GM12878 (cell line): ENCODE measurements at regions not wholly inside any gene's neighbourhood (a gene's known extent, or its start where the extent isn't known, plus 50 kb on each side); places are given as distances from the start of the nearest gene placed in this dataset.

ENCODE experiments used
- ATAC-seq: fragments of 200-7000 bp; cut with Tn5 transposase; 3 replicates; pipeline ENCODE4 v1.9.1; 2020; ENCODE audit warnings: mild to moderate bottlenecking, moderate library complexity
- BruUV-seq: library from RNA; stranded (reverse); fragments of 400-500 nt; replicated peaks from 2 replicates; lab custom pipeline; 2021; lab: Mats Ljungman, UMichigan
- CTCF ChIA-PET: fragments of 300-600 bp; sonication (Branson Sonifier 250); formaldehyde crosslinking; extraction: SDS; loops from one replicate; lab custom pipeline; 2021; ENCODE audit warnings: inconsistent platforms; lab: Yijun Ruan, JAX
- POLR2A ChIA-PET: fragments of 350-600 bp; formaldehyde crosslinking; extraction: SDS; loops from one replicate; lab custom pipeline; 2021; ENCODE audit warnings: inconsistent platforms; lab: Charles Lee
- RAD21 ChIA-PET: fragments of 300-600 bp; sonication (Branson Sonifier 250); formaldehyde crosslinking; loops from one replicate; lab custom pipeline; 2023; ENCODE audit warnings: antibody characterized with exemption; ENCODE audit not compliant: unreplicated experiment; lab: Charles Lee
- SMC1A ChIA-PET: fragments of 300-600 bp; sonication (Branson Sonifier 250); formaldehyde crosslinking; loops from one replicate; lab custom pipeline; 2023; ENCODE audit not compliant: unreplicated experiment, uncharacterized antibody; lab: Charles Lee
- DNase-seq: peaks from one replicate; pipeline ENCODE4 v3.0.0-alpha.2; 2011; ENCODE audit warnings: low read depth, low spot score
- FAIRE-seq: peaks from 3 replicates; lab custom pipeline; 2011; peaks lifted over from hg19 to GRCh38; lab: Jason Lieb, UNC
- H2AFZ ChIP-seq: 2 replicates; pipeline ENCODE4 v1.6.0; 2011; ENCODE audit warnings: low read depth, low read length, control low read depth; ENCODE audit not compliant: control insufficient read depth
- H3K27ac ChIP-seq: 2 replicates; pipeline ENCODE4 v1.5.1; 2011; ENCODE audit warnings: control low read depth; ENCODE audit not compliant: control insufficient read depth, insufficient read depth
- H3K27me3 ChIP-seq, 2 experiments: replicated peaks in 1 of 2; 2 replicates each; pipeline versions ENCODE4 v1.6.0 to v1.6.1; 2011; ENCODE audit warnings: low read length in 1 of 2; ENCODE audit not compliant: control insufficient read depth in 2 of 2, insufficient read depth in 2 of 2
- H3K36me3 ChIP-seq, 2 experiments: 2 replicates each; pipeline ENCODE4 v1.5.1; 2011; ENCODE audit warnings: low read length in 1 of 2; ENCODE audit not compliant: control insufficient read depth in 2 of 2, insufficient read depth in 2 of 2
- H3K4me1 ChIP-seq: 2 replicates; pipeline ENCODE4 v1.6.1; 2011; ENCODE audit warnings: mild to moderate bottlenecking, low read length, moderate library complexity, mixed read lengths; ENCODE audit not compliant: control insufficient read depth, insufficient read depth
- H3K4me2 ChIP-seq: 2 replicates; pipeline ENCODE4 v1.6.0; 2011; ENCODE audit warnings: control low read depth; ENCODE audit not compliant: control insufficient read depth, insufficient read depth
- H3K4me3 ChIP-seq: fragments of 200-600 bp; sonication (generic); 2 replicates; pipeline ENCODE4 v1.5.1; 2016
- H3K79me2 ChIP-seq: 2 replicates; pipeline ENCODE4 v1.6.0; 2011; ENCODE audit warnings: low read length; ENCODE audit not compliant: control insufficient read depth, insufficient read depth
- H3K9ac ChIP-seq: 2 replicates; pipeline ENCODE4 v1.8.0; 2011; ENCODE audit warnings: low read length, control low read depth, mixed read lengths; ENCODE audit not compliant: control insufficient read depth, insufficient read depth
- H3K9me3 ChIP-seq: replicated peaks from 3 replicates; pipeline ENCODE4 v1.5.1; 2011; ENCODE audit warnings: mild to moderate bottlenecking, low read length; ENCODE audit not compliant: control insufficient read depth, insufficient read depth
- H4K20me1 ChIP-seq: 2 replicates; pipeline ENCODE4 v1.6.0; 2011; ENCODE audit not compliant: control insufficient read depth, insufficient read depth
- ASH2L ChIP-seq: fragments of 300-600, 200-600 bp; sonication (generic); IDR thresholded peaks from 2 replicates; pipeline ENCODE4 v1.6.1; 2017; ENCODE audit warnings: low read depth, mild to moderate bottlenecking, borderline replicate concordance
- BACH1 ChIP-seq: fragments of 450-650 bp; IDR thresholded peaks from 2 replicates; pipeline ENCODE4 v1.6.1; 2017; ENCODE audit warnings: mild to moderate bottlenecking, borderline replicate concordance
- CBFB ChIP-seq: IDR thresholded peaks from 2 replicates; pipeline ENCODE4 v1.6.1; 2016; ENCODE audit warnings: antibody characterized with exemption, low read depth
- CBX3 ChIP-seq: fragments of 200-600 bp; sonication (generic); IDR thresholded peaks from 2 replicates; pipeline ENCODE4 v1.6.1; 2016; ENCODE audit warnings: low read depth, borderline replicate concordance
- ESRRA ChIP-seq: IDR thresholded peaks from 2 replicates; pipeline ENCODE4 v1.6.1; 2012; ENCODE audit warnings: mild to moderate bottlenecking, low read length, improper control_type of control experiment
- IKZF2 ChIP-seq, 2 experiments: fragments of 450-650 bp; IDR thresholded peaks; 2 replicates each; pipeline ENCODE4 v1.6.1; 2017; ENCODE audit warnings: mild to moderate bottlenecking in 2 of 2, moderate library complexity in 2 of 2
- MTA3 ChIP-seq: IDR thresholded peaks from 2 replicates; pipeline ENCODE4 v1.6.1; 2012; ENCODE audit warnings: low read length, inconsistent platforms, borderline replicate concordance
- NR2C1 ChIP-seq: fragments of 450-650 bp; IDR thresholded peaks from 2 replicates; pipeline ENCODE4 v1.6.1; 2017; ENCODE audit warnings: antibody characterized with exemption, mild to moderate bottlenecking, moderate library complexity
- NR2F1 ChIP-seq: fragments of 450-650 bp; conservative IDR thresholded peaks from 2 replicates; pipeline ENCODE4 v1.6.1; 2017; ENCODE audit warnings: mild to moderate bottlenecking
- PKNOX1 ChIP-seq: fragments of 450-650 bp; IDR thresholded peaks from 2 replicates; pipeline ENCODE4 v1.6.1; 2016; ENCODE audit warnings: mild to moderate bottlenecking
- SP1 ChIP-seq: IDR thresholded peaks from one replicate; pipeline ENCODE4 v1.6.1; 2011; ENCODE audit warnings: low read depth, low read length
- SRF ChIP-seq, 2 experiments: IDR thresholded peaks; 2 replicates each; pipeline ENCODE4 v1.6.1; 2011; ENCODE audit warnings: low read depth in 2 of 2, low read length in 2 of 2, mild to moderate bottlenecking in 1 of 2, moderate library complexity in 1 of 2
- ZNF24 ChIP-seq: fragments of 450-650 bp; IDR thresholded peaks from 2 replicates; pipeline ENCODE4 v1.6.1; 2017; ENCODE audit warnings: antibody characterized with exemption, mild to moderate bottlenecking
- WGBS: methylation state at CpG from one replicate; pipeline ENCODE4 v1.1.6; 2016; ENCODE audit warnings: low lambda C conversion rate; ENCODE audit not compliant: insufficient replicate concordance, insufficient coverage; ENCODE audit errors: missing lambda C conversion rate; 5-methylcytosine and 5-hydroxymethylcytosine counted together
- in situ Hi-C: fragments of 300-500 bp; cut with MboI; formaldehyde crosslinking; loops from 9 replicates; pipeline ENCODE4 v1.14.3; 2018; ENCODE audit warnings: mixed read lengths
- intact Hi-C: fragments of 100-400 bp; cut with micrococcal nuclease; formaldehyde crosslinking; loops from one replicate; pipeline ENCODE4 v1.14.2; 2022; ENCODE audit not compliant: unreplicated experiment
- TF ChIP-seq, protein P1 (sequence below): IDR thresholded peaks from 2 replicates; pipeline ENCODE4 v1.6.1; 2012; ENCODE audit warnings: low read depth, low read length, improper control_type of control experiment

GRCh38 chr6:23213193-23213592, 643.8 kb downstream of the HDGFL1 start:
- no peak for DNase-seq
- H3K27me3 ChIP-seq, result no peaks in the 10 kb centered on the region
- RAD21 ChIA-PET, result no interaction called here
- no peak for ATAC-seq
- no peak overlapping the region for H3K9ac ChIP-seq
- CTCF ChIA-PET, result interaction anchor here (0.7 kb wide), 1 partner anchor 177 kb away, joined by 3 read pairs; no protein-coding TSS in a partner anchor
- in situ Hi-C loops, result no loop called here
- no peaks in the 10 kb centered on the region for H3K79me2 ChIP-seq
- no peaks in the 10 kb centered on the region for H3K4me1 ChIP-seq
- intact Hi-C loops, result no loop called here
- no peak overlapping the region for H3K4me3 ChIP-seq
- H2AFZ ChIP-seq, result no peak overlapping the region
- no TSS peak for BruUV-seq
- H3K36me3 ChIP-seq, result no peaks in the 10 kb centered on the region
- SMC1A ChIA-PET, result no interaction called here
- no peak overlapping the region for H3K27ac ChIP-seq
- WGBS, result 0% methylated on average over 1 of the region's 1 CpG
- POLR2A ChIA-PET, result no interaction called here
- H3K4me2 ChIP-seq, result no peak overlapping the region
- no peaks in the 10 kb centered on the region for H3K9me3 ChIP-seq
- no peak for TF ChIP-seq CBFB
- TF ChIP-seq PKNOX1, result no peak
- no peak for TF ChIP-seq SP1
- TF ChIP-seq CBX3, result no peak
- TF ChIP-seq IKZF2 (IDR thresholded peaks at IDR 0.05), result no peak
- TF ChIP-seq, protein P1, sequence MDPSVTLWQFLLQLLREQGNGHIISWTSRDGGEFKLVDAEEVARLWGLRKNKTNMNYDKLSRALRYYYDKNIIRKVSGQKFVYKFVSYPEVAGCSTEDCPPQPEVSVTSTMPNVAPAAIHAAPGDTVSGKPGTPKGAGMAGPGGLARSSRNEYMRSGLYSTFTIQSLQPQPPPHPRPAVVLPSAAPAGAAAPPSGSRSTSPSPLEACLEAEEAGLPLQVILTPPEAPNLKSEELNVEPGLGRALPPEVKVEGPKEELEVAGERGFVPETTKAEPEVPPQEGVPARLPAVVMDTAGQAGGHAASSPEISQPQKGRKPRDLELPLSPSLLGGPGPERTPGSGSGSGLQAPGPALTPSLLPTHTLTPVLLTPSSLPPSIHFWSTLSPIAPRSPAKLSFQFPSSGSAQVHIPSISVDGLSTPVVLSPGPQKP, result no peak
- TF ChIP-seq NR2F1, result no peak
- no peak for TF ChIP-seq MTA3
- TF ChIP-seq ZNF24, result no peak
- TF ChIP-seq SRF (IDR thresholded peaks at IDR 0.05; ENCODE audit: low read depth in 2 of 2, low read length in 2 of 2), result no peak
- TF ChIP-seq BACH1, result no peak
- no peak for TF ChIP-seq ESRRA
- no peak for TF ChIP-seq NR2C1
- TF ChIP-seq ASH2L, result no peak
- TF ChIP-seq, all 136 proteins: peak for 0
- no peak for FAIRE-seq
- H4K20me1 ChIP-seq, result no peaks in the 10 kb centered on the region
